ENCODE measurements at regions not wholly inside any gene's neighbourhood (a gene's known extent, or its start where the extent isn't known, plus 50 kb on each side); places are given as distances from the start of the nearest gene placed in this dataset.

DNA sequence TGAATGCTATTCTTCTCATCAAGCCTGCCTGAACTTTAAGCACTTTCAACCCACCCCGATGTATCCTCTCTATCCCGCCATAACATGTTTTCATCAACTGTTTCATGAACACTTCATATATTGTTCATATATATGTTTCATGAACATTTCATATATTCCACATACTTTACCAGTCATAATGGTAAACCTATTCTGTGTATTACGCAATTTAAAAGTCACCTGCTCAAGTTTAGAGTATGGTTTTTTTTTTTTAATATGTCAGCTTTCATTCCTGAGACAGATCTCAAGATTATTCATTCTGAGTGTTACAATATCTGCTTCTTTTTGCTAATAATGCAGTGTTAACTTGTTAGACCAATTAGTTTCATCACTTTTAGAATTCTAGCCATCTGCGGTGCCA is 140.7 kb downstream of the SIPA1L2 start:
- H3K4me1 ChIP-seq (ENCODE audit: control insufficient read depth, insufficient read depth, low read length) = no peaks in the 10 kb centered on the region
- ChIA-PET POLR2A (no interaction called here), CTCF (no interaction called here)
- no peaks in the 10 kb centered on the region for H3K27me3 ChIP-seq (ENCODE audit: control insufficient read depth, insufficient read depth, low read length)
- DNase-seq (ENCODE audit: low read depth, low spot score) = no peak
- H3K36me3 ChIP-seq (ENCODE audit: control insufficient read depth, insufficient read depth, low read length) = no peaks in the 10 kb centered on the region
- no peak overlapping the region for H3K27ac ChIP-seq (ENCODE audit: low read length)
- no peaks in the 10 kb centered on the region for H3K9me3 ChIP-seq (ENCODE audit: control insufficient read depth, insufficient read depth, low read depth, low read length)
- H3K4me3 ChIP-seq (ENCODE audit: low read depth in 2 of 2, low read length in 2 of 2) = no peak overlapping the region
- in situ Hi-C loops (cut with HindIII; ENCODE audit: low pct_unique_long_range_greater_than_20kb, low sequenced_read_pairs) (no loop called here), intact Hi-C loops (cut with micrococcal nuclease; ENCODE audit: unreplicated experiment) (no loop called here)
- TF ChIP-seq, protein P1, sequence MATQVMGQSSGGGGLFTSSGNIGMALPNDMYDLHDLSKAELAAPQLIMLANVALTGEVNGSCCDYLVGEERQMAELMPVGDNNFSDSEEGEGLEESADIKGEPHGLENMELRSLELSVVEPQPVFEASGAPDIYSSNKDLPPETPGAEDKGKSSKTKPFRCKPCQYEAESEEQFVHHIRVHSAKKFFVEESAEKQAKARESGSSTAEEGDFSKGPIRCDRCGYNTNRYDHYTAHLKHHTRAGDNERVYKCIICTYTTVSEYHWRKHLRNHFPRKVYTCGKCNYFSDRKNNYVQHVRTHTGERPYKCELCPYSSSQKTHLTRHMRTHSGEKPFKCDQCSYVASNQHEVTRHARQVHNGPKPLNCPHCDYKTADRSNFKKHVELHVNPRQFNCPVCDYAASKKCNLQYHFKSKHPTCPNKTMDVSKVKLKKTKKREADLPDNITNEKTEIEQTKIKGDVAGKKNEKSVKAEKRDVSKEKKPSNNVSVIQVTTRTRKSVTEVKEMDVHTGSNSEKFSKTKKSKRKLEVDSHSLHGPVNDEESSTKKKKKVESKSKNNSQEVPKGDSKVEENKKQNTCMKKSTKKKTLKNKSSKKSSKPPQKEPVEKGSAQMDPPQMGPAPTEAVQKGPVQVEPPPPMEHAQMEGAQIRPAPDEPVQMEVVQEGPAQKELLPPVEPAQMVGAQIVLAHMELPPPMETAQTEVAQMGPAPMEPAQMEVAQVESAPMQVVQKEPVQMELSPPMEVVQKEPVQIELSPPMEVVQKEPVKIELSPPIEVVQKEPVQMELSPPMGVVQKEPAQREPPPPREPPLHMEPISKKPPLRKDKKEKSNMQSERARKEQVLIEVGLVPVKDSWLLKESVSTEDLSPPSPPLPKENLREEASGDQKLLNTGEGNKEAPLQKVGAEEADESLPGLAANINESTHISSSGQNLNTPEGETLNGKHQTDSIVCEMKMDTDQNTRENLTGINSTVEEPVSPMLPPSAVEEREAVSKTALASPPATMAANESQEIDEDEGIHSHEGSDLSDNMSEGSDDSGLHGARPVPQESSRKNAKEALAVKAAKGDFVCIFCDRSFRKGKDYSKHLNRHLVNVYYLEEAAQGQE (IDR thresholded peaks at IDR 0.05; ENCODE audit: insufficient read depth in 1 of 2, low read depth in 2 of 2, low read length in 1 of 2) = no peak
- no peak for TF ChIP-seq POLR2AphosphoS5 (IDR thresholded peaks at IDR 0.05; ENCODE audit: low read depth, low read length)
- TF ChIP-seq, protein P2, sequence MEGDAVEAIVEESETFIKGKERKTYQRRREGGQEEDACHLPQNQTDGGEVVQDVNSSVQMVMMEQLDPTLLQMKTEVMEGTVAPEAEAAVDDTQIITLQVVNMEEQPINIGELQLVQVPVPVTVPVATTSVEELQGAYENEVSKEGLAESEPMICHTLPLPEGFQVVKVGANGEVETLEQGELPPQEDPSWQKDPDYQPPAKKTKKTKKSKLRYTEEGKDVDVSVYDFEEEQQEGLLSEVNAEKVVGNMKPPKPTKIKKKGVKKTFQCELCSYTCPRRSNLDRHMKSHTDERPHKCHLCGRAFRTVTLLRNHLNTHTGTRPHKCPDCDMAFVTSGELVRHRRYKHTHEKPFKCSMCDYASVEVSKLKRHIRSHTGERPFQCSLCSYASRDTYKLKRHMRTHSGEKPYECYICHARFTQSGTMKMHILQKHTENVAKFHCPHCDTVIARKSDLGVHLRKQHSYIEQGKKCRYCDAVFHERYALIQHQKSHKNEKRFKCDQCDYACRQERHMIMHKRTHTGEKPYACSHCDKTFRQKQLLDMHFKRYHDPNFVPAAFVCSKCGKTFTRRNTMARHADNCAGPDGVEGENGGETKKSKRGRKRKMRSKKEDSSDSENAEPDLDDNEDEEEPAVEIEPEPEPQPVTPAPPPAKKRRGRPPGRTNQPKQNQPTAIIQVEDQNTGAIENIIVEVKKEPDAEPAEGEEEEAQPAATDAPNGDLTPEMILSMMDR (IDR thresholded peaks at IDR 0.05) = no peak
- no peak for TF ChIP-seq TCF7L2 (IDR thresholded peaks at IDR 0.05; ENCODE audit: low read depth, low read length)
- TF ChIP-seq SIN3A (IDR thresholded peaks at IDR 0.05; ENCODE audit: borderline replicate concordance, insufficient read depth, low read depth, low read length) = no peak
- BruUV-seq (replicated peaks) = no TSS peak
- ATAC-seq = no peak

DNA sequence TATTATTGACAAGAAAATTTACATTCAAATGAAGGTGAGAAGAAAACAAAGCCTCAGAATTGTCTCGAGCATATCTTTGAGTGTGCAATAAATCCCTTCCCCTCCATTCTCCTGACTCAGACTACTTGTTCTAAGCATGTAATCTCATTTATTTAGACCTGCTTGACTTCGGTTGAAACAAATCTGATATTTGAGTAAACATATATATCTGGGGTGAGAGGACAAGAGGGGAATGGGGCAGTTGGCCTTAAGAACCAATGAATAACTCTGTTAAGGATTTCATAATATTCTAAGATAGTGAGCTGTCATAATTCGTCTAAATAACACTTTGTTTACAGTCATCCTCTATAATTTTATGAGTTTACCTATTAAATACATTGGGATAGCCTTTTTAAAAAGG is 142.7 kb downstream of the SIPA1L2 start:
- CTCF ChIA-PET = interaction anchor here (0.6 to 0.7 kb wide), 2 partner anchors 58 to 805 kb away, joined by 3 read pairs; no protein-coding TSS in a partner anchor

More for the DNA sequence above, 142.7 kb downstream of the SIPA1L2 start:
- POLR2A ChIA-PET = no interaction called here
- intact Hi-C loops (cut with micrococcal nuclease; ENCODE audit: unreplicated experiment) = no loop called here
- Histone ChIP-seq H3K27ac (ENCODE audit: low read length) (no peak overlapping the region), H3K27me3 (ENCODE audit: control insufficient read depth, insufficient read depth, low read length) (no peaks in the 10 kb centered on the region), H3K9me3 (ENCODE audit: control insufficient read depth, insufficient read depth, low read depth, low read length) (no peaks in the 10 kb centered on the region), H3K36me3 (ENCODE audit: control insufficient read depth, insufficient read depth, low read length) (no peaks in the 10 kb centered on the region), H3K4me3 (ENCODE audit: low read depth in 2 of 2, low read length in 2 of 2) (no peak overlapping the region), H3K4me1 (ENCODE audit: control insufficient read depth, insufficient read depth, low read length) (no peaks in the 10 kb centered on the region)
- no peak for TF ChIP-seq TCF7L2 (IDR thresholded peaks at IDR 0.05; ENCODE audit: low read depth, low read length)
- no peak for TF ChIP-seq POLR2AphosphoS5 (IDR thresholded peaks at IDR 0.05; ENCODE audit: low read depth, low read length)
- TF ChIP-seq SIN3A (IDR thresholded peaks at IDR 0.05; ENCODE audit: borderline replicate concordance, insufficient read depth, low read depth, low read length) = no peak
- TF ChIP-seq, protein P1 (IDR thresholded peaks at IDR 0.05; ENCODE audit: insufficient read depth in 1 of 2, low read depth in 2 of 2, low read length in 1 of 2) = no peak
- TF ChIP-seq, protein P2 (IDR thresholded peaks at IDR 0.05) = no peak
- no TSS peak for BruUV-seq (replicated peaks)
- in situ Hi-C loops (cut with HindIII; ENCODE audit: low pct_unique_long_range_greater_than_20kb, low sequenced_read_pairs) = no loop called here
- DNase-seq (ENCODE audit: low read depth, low spot score) (no peak), ATAC-seq (no peak)
